Tibial nerve (tissue), 4 donors: ENCODE measurements at regions not wholly inside any gene's neighbourhood (a gene's known extent, or its start where the extent isn't known, plus 50 kb on each side); places are given as distances from the start of the nearest gene placed in this dataset.
A peak's percentile ranks its signal among the peaks of the same experiment; 100 is the strongest.

Source experiments
- DNase-seq, 2 donors: peaks; one replicate each; pipeline ENCODE4 v3.0.0-alpha.2; 2019; ENCODE audit warnings: low spot score in 2 of 2
- H3K27ac ChIP-seq, 4 donors: fragments of 200-600 bp; sonication (generic) in 3 of 4; one replicate each; pipeline ENCODE4 v1.5.1; 2017 to 2019; ENCODE audit warnings: mild to moderate bottlenecking in 1 of 4
- H3K27me3 ChIP-seq, 2 donors: fragments of 200-600 bp; sonication (generic) in 1 of 2; one replicate each; pipeline versions ENCODE4 v1.5.1 to v1.6.0; 2017 to 2019
- H3K36me3 ChIP-seq, 3 donors: fragments of 200-600 bp; sonication (generic); one replicate each; pipeline ENCODE4 v1.5.1; 2018 to 2019
- H3K4me1 ChIP-seq, 4 donors: fragments of 200-600 bp; sonication (generic) in 3 of 4; one replicate each; pipeline ENCODE4 v1.5.1; 2017 to 2019
- H3K4me3 ChIP-seq, 4 donors: fragments of 200-600 bp; sonication (generic) in 3 of 4; one replicate each; pipeline ENCODE4 v1.5.1; 2017 to 2019; ENCODE audit warnings: mild to moderate bottlenecking in 1 of 4, moderate library complexity in 1 of 4
- H3K9me3 ChIP-seq, 4 donors: fragments of 200-600 bp; sonication (generic) in 3 of 4; one replicate each; pipeline ENCODE4 v1.5.1; 2017 to 2019
- EP300 ChIP-seq, 2 donors: sonication (generic); formaldehyde crosslinking; IDR thresholded peaks; one replicate each; pipeline ENCODE4 v1.6.1; 2017; ENCODE audit warnings: antibody characterized with exemption in 2 of 2, mild to moderate bottlenecking in 1 of 2
- POLR2A ChIP-seq, 2 donors: fragments of 450-650 bp; IDR thresholded peaks; one replicate each; pipeline ENCODE4 v1.6.1; 2017; ENCODE audit warnings: antibody characterized with exemption in 2 of 2, mild to moderate bottlenecking in 2 of 2, moderate library complexity in 2 of 2
- WGBS, 2 donors: methylation state at CpG; one replicate each; pipeline ENCODE4 v1.1.5; 2018; 5-methylcytosine and 5-hydroxymethylcytosine counted together
- TF ChIP-seq, protein P1 (sequence below), 5 experiments: fragments of 200-600 bp in 3 of 5; fragments of 450-650 bp in 2 of 5; sonication (generic) in 3 of 5; IDR thresholded peaks; one replicate each; pipeline ENCODE4 v1.5.1; 2016 to 2019; ENCODE audit warnings: antibody characterized with exemption in 5 of 5, mild to moderate bottlenecking in 3 of 5, moderate library complexity in 2 of 5

DNA sequence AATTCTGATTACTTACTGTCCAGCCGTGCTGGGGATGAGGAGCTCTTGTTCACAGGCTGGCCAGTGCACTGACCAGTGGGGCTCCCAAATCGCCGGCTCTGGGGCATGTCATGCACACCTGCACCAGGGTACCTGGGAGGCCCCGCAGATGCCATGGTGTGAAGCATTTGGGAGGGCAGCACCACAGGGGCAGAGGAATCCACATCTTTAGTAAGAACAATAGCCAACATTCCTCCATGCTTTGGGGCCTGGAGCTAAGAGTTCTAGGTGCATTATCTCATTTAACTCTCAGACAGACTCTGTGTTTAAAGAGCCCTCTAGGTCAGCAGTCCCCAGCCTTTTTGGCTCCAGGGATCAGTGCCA lies 104.2 kb downstream of the ACKR3 start:
- H3K4me3 ChIP-seq, result no peak overlapping the region
- H3K27ac ChIP-seq, result peak overlapping the region in 1 of 4 donors; percentile 77
- no peaks in the 10 kb centered on the region for H3K27me3 ChIP-seq
- TF ChIP-seq, protein P1, sequence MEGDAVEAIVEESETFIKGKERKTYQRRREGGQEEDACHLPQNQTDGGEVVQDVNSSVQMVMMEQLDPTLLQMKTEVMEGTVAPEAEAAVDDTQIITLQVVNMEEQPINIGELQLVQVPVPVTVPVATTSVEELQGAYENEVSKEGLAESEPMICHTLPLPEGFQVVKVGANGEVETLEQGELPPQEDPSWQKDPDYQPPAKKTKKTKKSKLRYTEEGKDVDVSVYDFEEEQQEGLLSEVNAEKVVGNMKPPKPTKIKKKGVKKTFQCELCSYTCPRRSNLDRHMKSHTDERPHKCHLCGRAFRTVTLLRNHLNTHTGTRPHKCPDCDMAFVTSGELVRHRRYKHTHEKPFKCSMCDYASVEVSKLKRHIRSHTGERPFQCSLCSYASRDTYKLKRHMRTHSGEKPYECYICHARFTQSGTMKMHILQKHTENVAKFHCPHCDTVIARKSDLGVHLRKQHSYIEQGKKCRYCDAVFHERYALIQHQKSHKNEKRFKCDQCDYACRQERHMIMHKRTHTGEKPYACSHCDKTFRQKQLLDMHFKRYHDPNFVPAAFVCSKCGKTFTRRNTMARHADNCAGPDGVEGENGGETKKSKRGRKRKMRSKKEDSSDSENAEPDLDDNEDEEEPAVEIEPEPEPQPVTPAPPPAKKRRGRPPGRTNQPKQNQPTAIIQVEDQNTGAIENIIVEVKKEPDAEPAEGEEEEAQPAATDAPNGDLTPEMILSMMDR (IDR thresholded peaks at IDR 0.05), result no peak
- TF ChIP-seq POLR2A (IDR thresholded peaks at IDR 0.05) (no peak), EP300 (IDR thresholded peaks at IDR 0.05) (no peak)
- H3K36me3 ChIP-seq, result no peaks in the 10 kb centered on the region
- H3K9me3 ChIP-seq, result no peaks in the 10 kb centered on the region
- 92 to 97% methylated on average over 3 to 4 of the region's 4 CpGs for WGBS, 2 donors
- no peak for DNase-seq
- H3K4me1 ChIP-seq, result peaks cover 0 to 77% (median 19%) of the 10 kb centered on the region in 4 donors

DNA sequence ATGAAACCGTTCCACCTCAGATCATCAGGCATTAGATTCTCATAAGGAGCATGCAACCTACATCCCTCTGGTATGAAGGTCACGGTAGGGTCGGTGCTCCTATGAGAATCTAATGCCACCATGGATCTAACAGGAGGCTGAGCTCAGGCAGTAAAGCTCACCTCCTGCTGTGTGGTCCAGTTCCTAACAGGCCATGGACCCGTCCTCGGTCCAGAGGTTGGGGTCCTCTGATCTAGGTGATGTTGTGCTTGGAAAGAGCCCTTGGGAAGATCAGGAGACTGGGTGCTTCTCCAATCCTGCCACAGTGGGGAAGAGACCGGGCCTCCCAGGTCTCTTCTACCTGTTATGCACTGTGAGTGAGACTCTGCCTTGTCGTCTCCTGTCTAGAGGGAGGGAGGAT lies 104.6 kb downstream of the ACKR3 start:
- Histone ChIP-seq H3K4me3 (no peak overlapping the region), H3K4me1 (peaks cover 0 to 73% (median 19%) of the 10 kb centered on the region in 4 donors), H3K27me3 (no peaks in the 10 kb centered on the region), H3K36me3 (no peaks in the 10 kb centered on the region), H3K9me3 (no peaks in the 10 kb centered on the region), H3K27ac (peak overlapping the region in 1 of 4 donors; percentile 77)
- DNase-seq, result no peak
- WGBS, 2 donors, result 96 to 100% methylated on average over 7 of the region's 7 CpGs
- TF ChIP-seq, protein P1 (IDR thresholded peaks at IDR 0.05), result no peak
- TF ChIP-seq POLR2A (IDR thresholded peaks at IDR 0.05) (no peak), EP300 (IDR thresholded peaks at IDR 0.05) (no peak)

DNA sequence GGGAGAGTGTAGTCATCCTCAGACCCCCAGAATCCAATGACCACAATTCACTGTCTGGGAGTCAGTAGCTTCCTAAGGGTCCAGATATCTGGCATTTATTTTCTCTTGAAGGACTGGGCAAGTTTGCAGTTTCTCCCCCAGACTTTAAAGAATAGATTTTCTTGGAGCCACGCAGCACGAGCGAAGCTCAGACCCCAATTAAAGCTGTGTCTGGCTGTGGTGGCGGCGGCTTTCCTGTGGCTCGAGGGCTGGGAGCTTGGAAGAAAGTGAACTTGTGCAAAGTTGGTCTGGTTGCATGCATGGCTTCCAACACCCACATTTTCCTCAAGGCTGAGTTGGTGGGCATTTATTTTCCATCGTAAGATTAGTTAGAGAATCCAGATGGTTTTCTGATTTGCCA lies 105.0 kb downstream of the ACKR3 start:
- no peak overlapping the region for H3K4me3 ChIP-seq
- H3K27ac ChIP-seq, result peak overlapping the region in 1 of 4 donors; percentile 77
- H3K27me3 ChIP-seq, result no peaks in the 10 kb centered on the region
- no peaks in the 10 kb centered on the region for H3K9me3 ChIP-seq
- TF ChIP-seq EP300 (IDR thresholded peaks at IDR 0.05) (no peak), POLR2A (IDR thresholded peaks at IDR 0.05) (no peak)
- TF ChIP-seq, protein P1 (IDR thresholded peaks at IDR 0.05), result no peak
- no peak for DNase-seq
- peaks cover 0 to 69% (median 21%) of the 10 kb centered on the region in 4 donors for H3K4me1 ChIP-seq
- 72 to 74% methylated on average over 7 of the region's 7 CpGs for WGBS, 2 donors
- H3K36me3 ChIP-seq, result no peaks in the 10 kb centered on the region

- WGBS, 2 donors, result 23 to 37% methylated on average over 4 of the region's 4 CpGs
- Histone ChIP-seq H3K9me3 (no peaks in the 10 kb centered on the region), H3K27me3 (no peaks in the 10 kb centered on the region), H3K4me1 (peaks cover 0 to 66% (median 21%) of the 10 kb centered on the region in 4 donors), H3K36me3 (no peaks in the 10 kb centered on the region), H3K4me3 (no peak overlapping the region), H3K27ac (peak overlapping the region in 2 of 4 donors; percentile 38 to 77)
- no peak for DNase-seq
- no peak for TF ChIP-seq POLR2A (IDR thresholded peaks at IDR 0.05)
- TF ChIP-seq, protein P1 (IDR thresholded peaks at IDR 0.05), result no peak
- no peak for TF ChIP-seq EP300 (IDR thresholded peaks at IDR 0.05)
Measured at GRCh38 chr2:236675051-236675450, 105.4 kb downstream of the ACKR3 start.

GRCh38 chr2:236675526-236675925 lies 105.9 kb downstream of the ACKR3 start:
- H3K27ac ChIP-seq, result peak overlapping the region in 3 of 4 donors; percentile 5 to 77 (median 38)
- DNase-seq, result no peak

More at GRCh38 chr2:236675526-236675925, 105.9 kb downstream of the ACKR3 start:
- Histone ChIP-seq H3K4me1 (peaks cover 0 to 62% (median 16%) of the 10 kb centered on the region in 4 donors), H3K27me3 (no peaks in the 10 kb centered on the region), H3K4me3 (no peak overlapping the region), H3K36me3 (no peaks in the 10 kb centered on the region), H3K9me3 (no peaks in the 10 kb centered on the region)
- TF ChIP-seq POLR2A (IDR thresholded peaks at IDR 0.05) (no peak), EP300 (IDR thresholded peaks at IDR 0.05) (no peak)
- TF ChIP-seq, protein P1 (IDR thresholded peaks at IDR 0.05), result no peak
